ENCODE measurements at regions not wholly inside any gene's neighbourhood (a gene's known extent, or its start where the extent isn't known, plus 50 kb on each side); places are given as distances from the start of the nearest gene placed in this dataset.
"Not testable (repeated sequence)": the region's sequence is repeated elsewhere in the genome, so short reads cannot be mapped to it uniquely, and the experiment has no call there.

DNA sequence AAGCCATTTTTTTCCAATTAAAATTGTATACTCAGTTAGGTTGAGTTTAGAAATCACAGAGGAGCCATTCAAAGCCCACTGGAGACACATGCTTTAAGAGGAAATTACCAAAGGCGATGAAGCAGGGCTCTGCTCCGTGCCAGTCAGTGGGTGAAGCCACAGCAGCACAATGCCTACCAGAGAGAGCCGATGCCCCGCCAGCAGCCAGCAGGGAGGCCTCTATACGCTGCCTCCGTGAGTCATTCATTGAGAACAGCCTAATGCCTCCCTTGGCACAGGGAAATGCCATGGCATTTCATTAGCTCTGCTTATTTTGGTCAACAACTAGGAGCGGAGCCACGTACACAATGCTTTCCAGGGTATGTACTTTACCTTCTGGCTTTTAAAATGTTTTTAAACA, 197.8 kb upstream of the FRMD6 start:
- Mint-ChIP-seq H3K36me3 (no peaks in the 10 kb centered on the region), H3K4me1 (no peaks in the 10 kb centered on the region), H3K27me3 (peaks cover 3% of the 10 kb centered on the region), H3K9me3 (no peaks in the 10 kb centered on the region), H3K4me3 (no peak overlapping the region), H3K27ac (no peak overlapping the region)
- no peak for DNase-seq
- CTCF ChIA-PET, result no interaction called here

DNA sequence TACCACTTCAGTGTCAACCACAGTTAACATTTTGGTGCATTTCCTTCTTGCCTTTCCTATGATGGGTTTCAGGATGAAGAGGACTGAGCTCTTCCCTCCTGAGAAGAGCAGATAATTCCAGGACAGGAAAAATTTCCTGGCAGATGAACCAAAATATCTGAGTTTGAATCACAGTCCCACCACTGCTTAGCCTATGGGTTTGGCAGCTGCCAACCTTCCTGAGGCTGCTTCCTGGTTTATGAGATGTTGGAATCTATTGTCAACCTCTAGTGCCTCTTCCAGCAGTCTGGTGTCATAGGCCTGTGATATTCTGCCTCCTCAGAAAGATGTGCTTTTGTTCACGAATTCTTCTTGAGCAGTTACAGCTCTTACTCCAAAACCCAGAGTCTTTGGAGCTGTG, 197.4 kb upstream of the FRMD6 start:
- DNase-seq, result no peak
- Mint-ChIP-seq H3K9me3 (no peaks in the 10 kb centered on the region), H3K27ac (no peak overlapping the region), H3K4me1 (no peaks in the 10 kb centered on the region), H3K27me3 (peaks cover 3% of the 10 kb centered on the region), H3K36me3 (no peaks in the 10 kb centered on the region), H3K4me3 (no peak overlapping the region)
- CTCF ChIA-PET, result no interaction called here

DNA sequence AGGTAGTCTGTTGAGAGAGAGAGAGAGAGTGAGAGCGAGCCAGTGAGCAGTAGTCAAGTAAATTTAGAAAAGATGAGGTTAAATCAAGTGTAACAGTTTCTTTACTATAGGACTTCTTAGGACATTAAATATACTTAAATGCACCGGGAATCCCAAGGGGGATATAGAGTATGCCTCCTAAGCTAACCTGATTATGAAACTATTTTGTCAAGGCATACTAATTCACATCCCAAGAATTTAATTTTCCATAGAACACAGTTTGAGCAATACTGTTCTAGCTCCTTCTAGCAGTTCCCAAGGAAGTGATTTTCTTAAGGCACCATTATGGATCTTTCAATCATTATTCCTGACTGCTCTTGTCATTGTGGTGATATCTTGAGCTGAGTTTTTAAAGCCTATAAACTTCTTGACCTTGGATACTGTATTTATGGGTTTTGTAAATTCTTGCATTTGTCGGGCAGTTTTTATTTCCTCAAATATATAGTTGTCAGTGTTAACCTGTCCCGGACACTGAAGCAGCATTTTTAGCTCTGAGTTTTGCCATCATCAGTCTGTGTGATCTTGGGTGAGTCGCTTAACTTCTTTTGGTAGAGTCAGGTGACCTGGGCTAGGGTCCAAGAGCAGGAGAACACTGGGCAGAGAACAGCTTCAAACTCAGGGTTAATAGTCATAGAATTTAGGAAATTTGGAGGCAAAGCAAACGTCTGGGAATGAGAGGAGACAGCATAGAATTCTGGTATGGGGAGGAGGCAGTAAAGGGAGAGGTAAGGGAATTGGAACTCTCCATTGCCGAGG, 196.5 kb upstream of the FRMD6 start:
- Mint-ChIP-seq H3K9me3 (no peaks in the 10 kb centered on the region), H3K36me3 (no peaks in the 10 kb centered on the region), H3K4me1 (no peaks in the 10 kb centered on the region), H3K27me3 (peaks cover 3% of the 10 kb centered on the region), H3K4me3 (no peak overlapping the region), H3K27ac (no peak overlapping the region)
- CTCF ChIA-PET, result no interaction called here
- DNase-seq, result no peak

DNA sequence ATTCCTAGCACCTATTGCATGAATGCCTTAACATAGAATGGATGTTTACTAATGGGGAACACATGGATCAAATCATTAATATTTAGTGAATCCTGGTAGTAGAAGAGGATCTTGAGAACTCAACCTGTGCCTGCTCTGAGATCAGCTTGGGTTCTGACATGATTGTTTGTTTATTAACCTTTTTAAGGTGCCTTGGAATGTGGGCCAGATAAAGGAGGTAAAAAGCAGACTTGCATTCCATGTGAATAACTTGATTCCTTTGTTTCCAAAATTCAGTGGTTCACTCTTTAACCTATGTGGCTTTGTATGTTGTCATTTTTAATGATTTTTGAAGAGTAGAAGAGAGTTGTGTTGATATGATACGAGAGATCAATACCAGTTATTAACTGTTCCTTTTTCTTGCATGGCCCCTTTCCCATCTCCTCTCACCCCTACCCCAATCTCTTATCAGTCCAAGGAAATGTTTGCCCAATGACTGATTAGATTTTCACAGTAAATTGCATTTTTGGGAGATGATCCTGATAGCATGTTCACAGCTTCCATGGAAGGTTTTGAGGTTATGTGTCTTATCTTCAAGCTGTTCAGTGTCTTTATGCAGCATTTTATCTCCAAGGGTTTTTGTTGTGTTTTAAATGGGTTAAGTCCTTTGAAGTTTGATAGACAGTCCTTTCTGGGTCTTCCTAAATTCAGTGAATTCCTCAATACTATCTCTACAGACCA, 193.7 kb upstream of the FRMD6 start:
- no peak overlapping the region for H3K27ac Mint-ChIP-seq
- no peaks in the 10 kb centered on the region for H3K36me3 Mint-ChIP-seq
- no peaks in the 10 kb centered on the region for H3K9me3 Mint-ChIP-seq
- H3K4me1 Mint-ChIP-seq, result no peaks in the 10 kb centered on the region
- DNase-seq, result no peak
- CTCF ChIA-PET, result no interaction called here
- no peaks in the 10 kb centered on the region for H3K27me3 Mint-ChIP-seq
- H3K4me3 Mint-ChIP-seq, result no peak overlapping the region

DNA sequence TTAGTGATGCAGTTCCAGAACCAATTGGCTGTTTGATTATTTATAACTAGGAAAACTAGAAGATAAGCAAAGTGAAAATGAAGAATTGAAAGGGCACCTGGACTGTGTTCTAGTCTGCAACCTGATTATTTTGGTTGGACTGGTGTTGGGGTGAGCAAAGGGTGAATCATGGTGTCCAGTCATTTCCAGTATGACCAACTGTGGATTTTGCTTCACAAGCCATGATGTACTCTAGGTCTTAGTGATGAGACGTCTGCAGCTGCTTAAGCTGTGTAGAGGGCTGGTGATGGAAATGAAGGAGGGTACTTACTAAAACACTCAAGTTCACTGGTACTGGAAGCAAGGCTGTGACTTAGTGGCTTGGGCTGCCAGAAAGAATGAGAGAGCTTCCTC, 193.2 kb upstream of the FRMD6 start:
- Mint-ChIP-seq H3K4me1 (no peaks in the 10 kb centered on the region), H3K9me3 (no peaks in the 10 kb centered on the region), H3K36me3 (no peaks in the 10 kb centered on the region), H3K27ac (no peak overlapping the region), H3K4me3 (no peak overlapping the region), H3K27me3 (no peaks in the 10 kb centered on the region)
- CTCF ChIA-PET, result no interaction called here
- DNase-seq, result no peak

DNA sequence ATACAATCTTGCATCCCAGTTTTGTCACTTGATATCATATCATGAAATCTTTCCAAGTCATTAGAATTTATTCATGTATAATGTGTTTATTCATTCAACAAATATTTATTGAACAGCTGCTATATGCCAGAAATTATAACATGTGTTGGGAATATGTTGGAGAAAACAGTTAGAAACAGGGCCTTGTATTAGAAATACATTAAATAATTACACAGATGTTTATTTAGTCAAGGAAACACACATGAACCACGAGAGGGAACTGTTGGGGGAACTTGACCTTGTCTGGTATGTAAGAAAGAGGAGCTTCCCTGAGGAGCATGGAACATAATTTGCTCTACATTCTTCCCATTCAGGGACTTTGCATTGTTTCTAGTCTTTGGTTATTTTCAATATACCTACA, 191.7 kb upstream of the FRMD6 start:
- no peak for DNase-seq
- no peak overlapping the region for H3K27ac Mint-ChIP-seq
- CTCF ChIA-PET, result no interaction called here
- no peaks in the 10 kb centered on the region for H3K27me3 Mint-ChIP-seq
- no peak overlapping the region for H3K4me3 Mint-ChIP-seq
- no peaks in the 10 kb centered on the region for H3K4me1 Mint-ChIP-seq
- H3K36me3 Mint-ChIP-seq, result no peaks in the 10 kb centered on the region
- H3K9me3 Mint-ChIP-seq, result no peaks in the 10 kb centered on the region

DNA sequence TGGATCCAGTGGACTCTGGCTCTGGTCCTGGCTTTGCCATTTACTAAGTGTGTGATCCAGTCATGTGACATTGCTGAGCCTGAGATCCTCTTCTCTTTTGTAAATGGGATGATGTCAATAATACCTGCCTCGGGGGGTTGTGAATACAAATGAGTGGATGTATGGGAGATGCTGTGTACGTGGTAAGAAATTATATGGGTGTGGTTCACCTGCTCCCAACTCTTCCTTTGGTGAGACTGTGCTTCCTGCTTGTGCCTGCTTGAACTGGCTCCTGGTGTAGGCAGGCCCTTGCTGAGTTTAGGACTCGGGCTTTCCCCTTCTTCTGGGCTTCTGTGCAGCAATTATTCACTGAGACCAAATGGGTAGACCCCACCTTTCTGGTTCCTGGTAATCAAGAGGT, 189.5 kb upstream of the FRMD6 start:
- no peaks in the 10 kb centered on the region for H3K27me3 Mint-ChIP-seq
- no peak for DNase-seq
- no peak overlapping the region for H3K27ac Mint-ChIP-seq
- H3K4me3 Mint-ChIP-seq, result no peak overlapping the region
- CTCF ChIA-PET, result no interaction called here
- H3K36me3 Mint-ChIP-seq, result no peaks in the 10 kb centered on the region
- no peaks in the 10 kb centered on the region for H3K9me3 Mint-ChIP-seq
- H3K4me1 Mint-ChIP-seq, result no peaks in the 10 kb centered on the region

DNA sequence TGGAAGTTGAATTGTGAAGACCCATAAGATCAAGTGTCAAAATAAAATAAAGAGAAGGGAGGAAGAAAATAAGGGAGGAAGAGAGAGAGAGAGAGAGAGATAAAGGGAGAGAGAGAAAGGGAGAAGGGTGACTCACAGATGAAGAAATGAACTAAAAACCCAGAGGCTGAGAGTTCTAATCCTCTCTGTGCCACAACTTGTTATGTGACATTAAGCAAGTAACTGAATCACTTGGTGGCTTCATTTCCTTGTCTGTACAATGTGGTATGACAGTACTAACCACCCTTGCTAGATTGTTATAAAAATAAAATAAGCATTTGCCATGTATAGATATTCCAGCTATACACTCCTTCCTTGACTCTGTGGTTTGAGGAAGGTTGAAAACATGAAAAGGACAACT, 189.0 kb upstream of the FRMD6 start:
- Mint-ChIP-seq H3K27me3 (no peaks in the 10 kb centered on the region), H3K9me3 (no peaks in the 10 kb centered on the region), H3K4me1 (no peaks in the 10 kb centered on the region), H3K27ac (no peak overlapping the region), H3K36me3 (no peaks in the 10 kb centered on the region), H3K4me3 (no peak overlapping the region)
- no peak for DNase-seq
- CTCF ChIA-PET, result no interaction called here

DNA sequence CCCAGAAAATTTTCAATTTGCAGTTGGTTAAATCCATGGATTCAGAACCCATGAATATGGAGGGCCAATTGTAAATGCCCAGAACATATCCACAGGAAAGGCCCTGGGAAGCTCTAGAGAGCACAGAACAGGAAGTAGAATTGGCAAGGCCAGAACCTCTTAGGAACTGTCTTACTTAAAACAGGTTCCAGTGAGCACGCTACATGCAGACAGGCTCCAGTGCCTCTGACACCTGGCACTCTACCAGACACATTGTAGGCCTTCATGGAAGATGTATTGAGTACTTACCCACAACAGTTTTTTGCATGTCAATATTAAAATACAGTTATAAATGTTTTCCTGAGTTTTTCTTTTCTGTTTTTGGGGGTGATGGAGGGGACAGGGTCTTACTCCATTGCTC, 188.2 kb upstream of the FRMD6 start:
- no peak for DNase-seq
- CTCF ChIA-PET, result no interaction called here
- no peaks in the 10 kb centered on the region for H3K36me3 Mint-ChIP-seq
- no peaks in the 10 kb centered on the region for H3K27me3 Mint-ChIP-seq
- H3K9me3 Mint-ChIP-seq, result no peaks in the 10 kb centered on the region
- H3K4me3 Mint-ChIP-seq, result no peak overlapping the region
- no peak overlapping the region for H3K27ac Mint-ChIP-seq
- no peaks in the 10 kb centered on the region for H3K4me1 Mint-ChIP-seq

DNA sequence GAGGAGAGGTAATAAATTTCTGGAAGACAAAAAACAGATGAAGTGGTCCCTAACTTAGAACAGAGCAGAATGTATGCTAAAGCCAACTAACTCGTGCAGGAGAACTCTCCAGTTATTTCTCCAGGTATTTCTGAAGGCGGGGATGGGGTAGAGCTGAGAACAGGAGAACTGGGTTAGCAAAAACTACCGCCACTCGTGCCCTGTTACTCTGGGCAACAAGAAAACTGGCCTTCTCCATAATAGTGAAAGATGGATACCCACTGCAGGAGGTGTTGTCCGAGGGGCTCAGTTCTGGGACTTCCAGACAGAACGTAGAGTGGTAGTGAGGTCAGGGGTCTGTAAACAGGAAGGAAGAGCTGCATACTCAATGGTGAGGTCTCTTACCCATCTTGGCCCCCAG, 187.3 kb upstream of the FRMD6 start:
- Mint-ChIP-seq H3K27ac (no peak overlapping the region), H3K36me3 (no peaks in the 10 kb centered on the region), H3K9me3 (no peaks in the 10 kb centered on the region), H3K4me1 (no peaks in the 10 kb centered on the region), H3K4me3 (no peak overlapping the region), H3K27me3 (no peaks in the 10 kb centered on the region)
- CTCF ChIA-PET, result no interaction called here
- DNase-seq, result no peak

DNA sequence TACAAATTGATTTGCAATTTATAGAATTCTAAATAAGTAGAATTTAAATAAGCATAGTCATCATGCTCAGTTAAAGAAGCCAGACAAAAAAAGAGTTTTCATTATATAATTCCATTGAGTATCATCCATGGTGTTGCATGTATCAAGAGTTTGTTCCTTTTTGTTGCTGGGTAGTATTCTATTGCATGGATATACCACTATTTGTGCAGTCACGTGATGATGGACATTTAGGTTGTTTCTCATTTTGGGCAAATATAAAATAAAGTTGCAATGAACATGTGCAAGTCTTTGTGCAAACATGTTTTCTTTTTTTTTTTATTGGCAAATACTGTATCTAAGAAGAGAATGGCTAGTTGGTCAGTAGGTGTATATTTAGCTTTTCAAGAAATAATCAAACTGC, 186.2 kb upstream of the FRMD6 start:
- no peaks in the 10 kb centered on the region for H3K4me1 Mint-ChIP-seq

DNA sequence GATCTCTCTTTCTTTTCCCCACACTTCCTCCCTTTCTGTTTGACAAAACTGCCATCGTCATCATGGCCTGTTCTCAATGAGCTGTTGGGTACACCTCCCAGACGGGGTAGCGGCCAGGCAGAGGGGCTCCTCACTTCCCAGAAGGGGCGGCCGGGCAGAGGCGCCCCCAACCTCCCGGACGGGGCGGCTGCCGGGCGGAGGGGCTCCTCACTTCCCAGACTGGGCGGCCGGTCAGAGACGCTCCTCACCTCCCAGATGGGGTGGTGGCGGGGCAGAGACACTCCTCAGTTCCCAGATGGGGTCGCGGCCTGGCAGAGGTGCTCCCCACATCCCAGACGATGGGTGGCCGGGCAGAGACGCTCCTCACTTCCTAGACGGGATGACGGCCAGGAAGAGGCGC, 184.3 kb upstream of the FRMD6 start:
- H3K4me1 Mint-ChIP-seq, CTCF ChIA-PET: not testable (repeated sequence)

More for the DNA sequence above, 186.2 kb upstream of the FRMD6 start:
- H3K27ac Mint-ChIP-seq, result no peak overlapping the region
- no peak for DNase-seq
- no peaks in the 10 kb centered on the region for H3K27me3 Mint-ChIP-seq
- H3K36me3 Mint-ChIP-seq, result no peaks in the 10 kb centered on the region
- H3K9me3 Mint-ChIP-seq, result no peaks in the 10 kb centered on the region
- CTCF ChIA-PET, result no interaction called here
- no peak overlapping the region for H3K4me3 Mint-ChIP-seq

DNA sequence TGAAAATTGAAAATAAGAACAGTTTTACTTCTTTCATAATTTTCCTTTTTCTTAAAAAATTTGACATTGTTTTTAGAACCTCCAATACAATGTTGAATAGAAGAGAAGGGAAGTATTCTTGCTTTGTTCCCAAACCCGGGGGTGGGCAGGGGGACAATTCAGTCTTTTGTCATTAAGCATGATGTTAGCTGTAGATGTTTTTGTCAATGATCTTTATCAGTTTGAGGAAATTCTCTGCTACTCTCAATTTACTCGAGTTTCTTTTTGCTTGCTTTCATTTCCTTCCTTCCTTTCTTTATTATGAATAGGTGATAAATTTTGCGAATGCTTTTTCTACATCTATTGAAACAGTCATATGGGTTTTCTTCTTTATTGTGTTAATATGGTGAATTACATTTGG, 183.2 kb upstream of the FRMD6 start:
- H3K9me3 Mint-ChIP-seq, result no peaks in the 10 kb centered on the region
- no peak overlapping the region for H3K27ac Mint-ChIP-seq
- H3K36me3 Mint-ChIP-seq, result no peaks in the 10 kb centered on the region
- no peak for DNase-seq
- H3K27me3 Mint-ChIP-seq, result no peaks in the 10 kb centered on the region
- H3K4me3 Mint-ChIP-seq, result no peak overlapping the region
- H3K4me1 Mint-ChIP-seq, result no peaks in the 10 kb centered on the region
- CTCF ChIA-PET, result no interaction called here

More for the DNA sequence above, 184.3 kb upstream of the FRMD6 start:
- H3K27me3 Mint-ChIP-seq, H3K36me3 Mint-ChIP-seq, H3K4me3 Mint-ChIP-seq, H3K27ac Mint-ChIP-seq, H3K9me3 Mint-ChIP-seq, DNase-seq: not testable (repeated sequence)

DNA sequence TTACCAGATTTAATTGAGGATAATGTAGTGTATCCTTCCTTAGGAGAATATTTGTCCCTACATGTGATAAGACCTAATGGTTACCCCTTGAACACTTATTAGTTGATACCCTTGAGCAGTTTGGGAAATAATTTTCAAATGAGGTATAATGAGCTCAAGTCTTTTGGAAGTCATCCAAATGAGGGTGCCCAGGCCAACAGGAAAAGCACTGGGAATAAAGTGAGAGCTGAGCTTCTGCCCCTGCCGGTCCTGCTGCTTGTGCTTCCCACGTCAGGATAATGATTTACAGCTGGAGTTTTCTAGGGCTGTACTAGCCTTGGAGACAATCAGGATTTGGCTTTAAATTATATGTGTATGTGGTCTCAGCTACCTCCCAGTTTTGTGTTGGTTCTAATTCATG, 178.8 kb upstream of the FRMD6 start:
- H3K36me3 Mint-ChIP-seq, result no peaks in the 10 kb centered on the region
- H3K27ac Mint-ChIP-seq, result no peak overlapping the region
- CTCF ChIA-PET, result no interaction called here
- no peak overlapping the region for H3K4me3 Mint-ChIP-seq
- DNase-seq, result no peak
- peaks cover 12% of the 10 kb centered on the region for H3K27me3 Mint-ChIP-seq
- no peaks in the 10 kb centered on the region for H3K9me3 Mint-ChIP-seq
- no peaks in the 10 kb centered on the region for H3K4me1 Mint-ChIP-seq

DNA sequence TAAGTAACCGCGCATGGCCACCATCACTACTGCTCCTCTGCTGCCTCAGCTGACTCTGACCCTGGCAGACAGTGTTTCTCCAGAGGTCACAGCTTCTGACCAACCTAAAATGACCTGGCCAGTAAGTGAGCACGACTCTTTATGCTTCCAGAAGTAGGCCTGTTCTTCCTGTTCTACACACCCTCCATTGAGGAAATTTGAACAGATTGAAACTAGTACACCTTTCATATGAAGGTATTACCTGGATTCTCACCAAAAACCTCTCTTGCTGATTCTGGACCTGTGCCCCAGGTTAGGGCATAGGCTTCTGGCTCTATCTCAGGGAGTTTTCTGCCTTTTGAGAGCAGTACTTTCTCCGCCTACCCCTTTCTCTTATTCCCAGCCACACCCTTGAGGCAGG, 178.4 kb upstream of the FRMD6 start:
- no peaks in the 10 kb centered on the region for H3K4me1 Mint-ChIP-seq
- no peak overlapping the region for H3K27ac Mint-ChIP-seq
- H3K4me3 Mint-ChIP-seq, result no peak overlapping the region
- no peaks in the 10 kb centered on the region for H3K9me3 Mint-ChIP-seq
- no peak for DNase-seq
- no peaks in the 10 kb centered on the region for H3K36me3 Mint-ChIP-seq
- peaks cover 12% of the 10 kb centered on the region for H3K27me3 Mint-ChIP-seq
- CTCF ChIA-PET, result no interaction called here
